ENCODE measurements at regions not wholly inside any gene's neighbourhood (a gene's known extent, or its start where the extent isn't known, plus 50 kb on each side); places are given as distances from the start of the nearest gene placed in this dataset.

- TF ChIP-seq EZH2 (IDR thresholded peaks at IDR 0.05; ENCODE audit: insufficient read depth, poor library complexity, severe bottlenecking) (no peak), EZH2phosphoT487 (IDR thresholded peaks at IDR 0.05; ENCODE audit: insufficient read depth, low read depth) (no peak)
Measured at GRCh38 chr1:61519631-61520030, 205.3 kb downstream of the TM2D1 start.

Measured in GM23248 (cell line).